Loucy (cell line): ENCODE measurements at regions not wholly inside any gene's neighbourhood (a gene's known extent, or its start where the extent isn't known, plus 50 kb on each side); places are given as distances from the start of the nearest gene placed in this dataset.

Experiments used
- H2AFZ ChIP-seq: fragments of 200-600 bp; sonication (generic); 2 replicates; pipeline ENCODE4 v1.6.0; 2016; ENCODE audit warnings: antibody characterized with exemption, mild to moderate bottlenecking, low read length, moderate library complexity
- H3F3A ChIP-seq: fragments of 200-600 bp; 2 replicates; pipeline ENCODE4 v1.6.0; 2016; ENCODE audit warnings: antibody characterized with exemption, low read depth, mild to moderate bottlenecking
- H3K27me3 ChIP-seq: fragments of 200-600 bp; sonication (generic); 2 replicates; pipeline ENCODE4 v1.6.1; 2014; ENCODE audit warnings: low read length, mild to moderate bottlenecking; ENCODE audit not compliant: insufficient read depth, poor library complexity, severe bottlenecking
- H3K36me3 ChIP-seq: fragments of 200-600 bp; sonication (generic); 2 replicates; pipeline ENCODE4 v1.6.1; 2016; ENCODE audit warnings: low read length; ENCODE audit not compliant: insufficient read depth
- H3K4me1 ChIP-seq: fragments of 200-600 bp; sonication (generic); 2 replicates; pipeline ENCODE4 v1.5.1; 2014; ENCODE audit warnings: low read length, mild to moderate bottlenecking; ENCODE audit not compliant: insufficient read depth, poor library complexity, severe bottlenecking
- H3K4me2 ChIP-seq: fragments of 200-600 bp; sonication (generic); 2 replicates; pipeline ENCODE4 v1.6.0; 2014; ENCODE audit warnings: antibody characterized with exemption, low read length, low read depth, mild to moderate bottlenecking; ENCODE audit not compliant: poor library complexity, severe bottlenecking
- H3K4me3 ChIP-seq: fragments of 200-600 bp; sonication (generic); 2 replicates; pipeline ENCODE4 v1.5.1; 2014; ENCODE audit warnings: low read length, mild to moderate bottlenecking, mixed read lengths; ENCODE audit not compliant: poor library complexity, severe bottlenecking
- H3K79me2 ChIP-seq: fragments of 200-600 bp; sonication (generic); 2 replicates; pipeline ENCODE4 v1.6.1; 2014; ENCODE audit warnings: low read length; ENCODE audit not compliant: insufficient read depth
- H3K9ac ChIP-seq: fragments of 200-600 bp; sonication (generic); 2 replicates; pipeline ENCODE4 v1.6.0; 2014; ENCODE audit warnings: mild to moderate bottlenecking, low read depth, low read length, moderate library complexity; ENCODE audit not compliant: poor library complexity, severe bottlenecking
- H3K9me2 ChIP-seq: fragments of 200-600 bp; sonication (generic); replicated peaks from 2 replicates; pipeline ENCODE4 v1.6.1; 2016; ENCODE audit warnings: low read depth, low read length, mixed read lengths
- H3K9me3 ChIP-seq: fragments of 200-600 bp; sonication (generic); 2 replicates; pipeline ENCODE4 v1.6.1; 2014; ENCODE audit warnings: mild to moderate bottlenecking, antibody characterized with exemption, low read length, low read depth; ENCODE audit not compliant: insufficient read depth
- H4K20me1 ChIP-seq: fragments of 200-600 bp; sonication (generic); 2 replicates; pipeline ENCODE4 v1.6.0; 2014; ENCODE audit warnings: antibody characterized with exemption, low read length, mild to moderate bottlenecking; ENCODE audit not compliant: insufficient read depth, poor library complexity, severe bottlenecking
- CTCF ChIP-seq: fragments of 200-600 bp; sonication (generic); conservative IDR thresholded peaks from 2 replicates; pipeline ENCODE4 v1.5.1; 2014; ENCODE audit warnings: mild to moderate bottlenecking, antibody characterized with exemption, low read length
- EZH2phosphoT487 ChIP-seq: fragments of 200-600 bp; IDR thresholded peaks from 2 replicates; pipeline ENCODE4 v1.6.1; 2018; ENCODE audit warnings: antibody characterized with exemption, mild to moderate bottlenecking, moderate library complexity, borderline replicate concordance

GRCh38 chr4:180423712-180424057, 1819.5 kb upstream of the TENM3 start:
- H3K9me2 ChIP-seq: no peaks in the 10 kb centered on the region
- H3K4me3 ChIP-seq: no peak overlapping the region
- no peaks in the 10 kb centered on the region for H3K9me3 ChIP-seq
- H3K27me3 ChIP-seq: no peaks in the 10 kb centered on the region
- no peaks in the 10 kb centered on the region for H4K20me1 ChIP-seq
- no peaks in the 10 kb centered on the region for H3K4me1 ChIP-seq
- H3K9ac ChIP-seq: no peak overlapping the region
- H3K36me3 ChIP-seq: no peaks in the 10 kb centered on the region
- no peak overlapping the region for H3K4me2 ChIP-seq
- TF ChIP-seq EZH2phosphoT487: no peak
- TF ChIP-seq CTCF: no peak
- H2AFZ ChIP-seq: no peak overlapping the region
- no peaks in the 10 kb centered on the region for H3K79me2 ChIP-seq
- no peaks in the 10 kb centered on the region for H3F3A ChIP-seq

- no peaks in the 10 kb centered on the region for H3K27me3 ChIP-seq
- no peaks in the 10 kb centered on the region for H3K9me2 ChIP-seq
- H3K4me3 ChIP-seq: no peak overlapping the region
- no peaks in the 10 kb centered on the region for H3K79me2 ChIP-seq
- no peaks in the 10 kb centered on the region for H3F3A ChIP-seq
- H4K20me1 ChIP-seq: no peaks in the 10 kb centered on the region
- H3K4me2 ChIP-seq: no peak overlapping the region
- H3K9me3 ChIP-seq: no peaks in the 10 kb centered on the region
- no peaks in the 10 kb centered on the region for H3K36me3 ChIP-seq
- no peak overlapping the region for H3K9ac ChIP-seq
- no peak for TF ChIP-seq EZH2phosphoT487
- TF ChIP-seq CTCF: no peak
- no peak overlapping the region for H2AFZ ChIP-seq
- no peaks in the 10 kb centered on the region for H3K4me1 ChIP-seq
Measured at GRCh38 chr4:180426938-180427337, 1816.3 kb upstream of the TENM3 start.

- Histone ChIP-seq H3K9ac (no peak overlapping the region), H3K4me2 (no peak overlapping the region), H3K4me3 (no peak overlapping the region), H3K27me3 (no peaks in the 10 kb centered on the region), H3F3A (no peaks in the 10 kb centered on the region), H4K20me1 (no peaks in the 10 kb centered on the region), H2AFZ (no peak overlapping the region), H3K36me3 (no peaks in the 10 kb centered on the region), H3K9me2 (no peaks in the 10 kb centered on the region), H3K9me3 (no peaks in the 10 kb centered on the region), H3K79me2 (no peaks in the 10 kb centered on the region), H3K4me1 (no peaks in the 10 kb centered on the region)
- TF ChIP-seq CTCF: no peak
- no peak for TF ChIP-seq EZH2phosphoT487
Measured at GRCh38 chr4:180430283-180430682, 1812.9 kb upstream of the TENM3 start.
